T-helper 1 cell (primary cell): ENCODE measurements at regions not wholly inside any gene's neighbourhood (a gene's known extent, or its start where the extent isn't known, plus 50 kb on each side); places are given as distances from the start of the nearest gene placed in this dataset.

ENCODE experiments used
- DNase-seq, 5 donors: peaks; one replicate each; pipeline ENCODE4 v3.0.0-alpha.2; 2012 to 2020

- DNase-seq = no peak
These were observed 307.7 kb upstream of the SEL1L start for GRCh38 chr14:81841346-81841745.

DNA sequence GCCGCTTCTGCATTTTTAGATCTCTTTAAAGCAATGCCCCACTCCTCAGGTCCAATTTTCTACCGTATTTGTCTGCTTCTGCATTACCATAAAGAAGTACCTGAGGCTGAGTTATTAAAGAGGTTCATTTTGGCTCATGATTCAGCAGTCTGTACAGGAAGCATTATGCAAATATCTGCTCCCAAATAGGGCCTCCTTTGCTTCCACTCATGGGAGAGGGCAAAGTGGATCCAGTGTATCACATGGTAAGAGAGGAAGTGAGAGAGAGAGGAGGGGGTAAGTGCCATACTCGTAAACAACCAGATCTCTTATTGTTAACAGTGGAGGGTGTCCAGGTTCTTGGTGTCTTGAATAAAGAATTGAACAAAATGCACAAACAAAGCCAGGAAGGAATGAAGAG lies 316.1 kb upstream of the SEL1L start:
- no peak for DNase-seq

DNA sequence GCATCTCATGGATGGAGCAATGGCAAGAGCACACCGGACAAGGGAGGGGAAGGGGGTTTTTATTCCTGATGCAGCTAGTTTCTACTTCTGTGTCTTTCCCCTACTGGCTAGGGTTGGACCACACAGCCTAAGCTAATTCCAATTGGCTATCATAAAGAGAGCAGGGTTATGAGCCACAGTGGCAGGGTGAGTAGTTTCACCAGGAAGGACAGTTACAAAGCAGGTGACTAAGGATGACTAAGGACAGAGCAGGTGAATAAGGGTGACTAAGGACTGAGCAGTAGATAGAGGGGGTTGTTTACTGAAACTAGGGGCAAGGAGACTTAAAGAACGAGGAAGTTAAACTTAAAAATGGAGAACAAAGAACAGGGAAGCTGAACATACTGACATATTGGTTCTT lies 321.4 kb upstream of the SEL1L start:
- DNase-seq = no peak

DNA sequence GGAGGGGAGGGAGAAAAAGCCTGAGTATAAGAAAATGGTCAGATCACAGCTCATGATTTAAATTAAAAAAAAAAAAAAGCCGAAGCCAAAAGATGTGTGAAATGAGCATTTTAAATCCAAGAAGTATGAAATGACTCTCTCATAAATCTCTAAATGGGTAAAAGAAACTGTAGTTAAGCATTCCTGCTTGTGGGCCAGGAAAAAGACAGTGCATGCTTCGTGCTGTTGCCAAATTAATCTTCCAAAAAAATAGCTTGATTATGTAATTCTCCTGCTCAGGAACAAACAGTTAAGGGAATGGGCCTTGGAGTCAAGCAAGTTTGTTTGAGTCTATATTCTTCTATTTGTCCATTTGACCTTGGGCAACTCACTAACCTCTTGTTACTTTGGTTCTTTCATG lies 325.4 kb upstream of the SEL1L start:
- no peak for DNase-seq

- no peak for DNase-seq
These were observed 334.5 kb upstream of the SEL1L start for GRCh38 chr14:81868172-81868571.

- DNase-seq = no peak
These were observed 338.1 kb upstream of the SEL1L start for GRCh38 chr14:81871706-81872105.

DNA sequence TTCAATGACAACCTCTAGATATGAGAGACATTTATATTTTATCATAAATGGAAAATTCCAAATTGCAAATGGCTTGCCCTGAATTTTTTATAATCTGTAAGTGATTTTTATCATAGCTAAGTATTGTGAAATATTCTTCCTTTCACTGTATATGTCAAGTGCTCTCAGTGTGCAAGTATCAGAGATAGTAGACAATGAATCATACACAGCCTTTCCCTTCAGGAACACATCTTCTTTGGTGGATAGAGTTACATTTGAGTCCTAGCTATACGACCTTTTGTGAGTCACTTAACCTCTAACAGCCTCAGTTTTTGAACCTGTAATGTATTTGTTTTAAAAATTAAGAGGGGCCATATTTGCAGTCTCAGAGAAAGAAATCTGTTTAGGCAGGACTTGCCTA lies 350.7 kb upstream of the SEL1L start:
- no peak for DNase-seq

- DNase-seq = no peak
These were observed 352.9 kb upstream of the SEL1L start for GRCh38 chr14:81886588-81886987.

DNA sequence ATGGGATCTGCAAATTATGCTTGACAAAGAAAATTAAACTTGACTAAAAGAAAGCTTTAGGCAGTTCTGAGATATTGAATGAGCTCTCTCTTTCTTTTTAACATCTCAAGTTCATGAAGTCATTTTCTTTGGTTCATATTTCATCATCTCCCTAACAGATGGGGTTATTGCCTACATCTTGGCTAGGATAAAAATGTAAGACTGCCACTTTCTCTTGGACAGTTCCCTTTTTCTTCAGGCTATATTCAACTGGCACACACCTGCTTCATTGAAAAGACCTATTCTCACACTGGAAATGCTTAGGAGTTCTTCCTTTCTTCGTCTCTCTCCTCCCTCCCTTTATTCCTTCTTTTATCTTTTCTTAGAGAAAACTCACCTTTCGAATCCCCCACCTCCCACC lies 355.9 kb upstream of the SEL1L start:
- no peak for DNase-seq

- no peak for DNase-seq
These were observed 356.4 kb upstream of the SEL1L start for GRCh38 chr14:81890020-81890419.

DNA sequence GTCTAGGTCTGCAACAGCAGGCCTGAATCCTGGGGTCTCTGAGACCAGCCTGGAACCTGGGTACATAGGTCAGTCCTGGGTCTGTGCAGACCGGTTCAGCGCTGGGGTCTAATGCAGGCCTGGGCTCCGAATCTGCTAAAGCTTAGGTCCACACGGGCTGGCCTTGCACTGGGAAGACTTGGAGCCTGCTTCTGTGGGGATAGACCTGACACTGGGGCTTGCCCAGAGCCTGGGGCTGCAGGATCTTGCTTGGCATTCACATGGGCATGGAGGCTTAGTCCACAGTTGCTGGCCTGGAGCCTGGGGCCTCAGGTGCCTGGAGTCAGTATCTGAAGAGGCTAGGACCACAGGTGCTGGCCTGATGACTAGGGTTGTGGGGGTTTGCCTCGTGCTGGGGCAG lies 369.8 kb upstream of the SEL1L start:
- DNase-seq = no peak

DNA sequence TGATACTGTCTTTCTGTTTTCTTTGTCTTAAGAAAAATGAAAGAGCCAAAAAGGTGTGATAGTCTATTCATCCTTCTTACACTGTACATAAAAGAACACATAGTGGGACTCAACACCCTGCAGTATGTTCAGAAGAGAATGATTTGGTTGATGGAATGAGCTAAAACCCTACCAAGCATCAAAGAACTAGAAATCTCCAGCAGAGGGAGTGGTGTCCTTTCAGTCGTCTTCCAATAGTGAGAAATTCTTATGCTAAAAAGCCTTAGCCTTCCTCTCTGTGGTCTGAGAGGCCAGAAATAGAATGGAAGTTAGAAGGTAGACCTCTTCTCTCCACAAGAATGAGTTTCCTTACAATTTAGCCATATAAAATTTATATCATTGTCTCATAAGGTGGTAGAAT lies 393.4 kb upstream of the SEL1L start:
- no peak for DNase-seq

DNA sequence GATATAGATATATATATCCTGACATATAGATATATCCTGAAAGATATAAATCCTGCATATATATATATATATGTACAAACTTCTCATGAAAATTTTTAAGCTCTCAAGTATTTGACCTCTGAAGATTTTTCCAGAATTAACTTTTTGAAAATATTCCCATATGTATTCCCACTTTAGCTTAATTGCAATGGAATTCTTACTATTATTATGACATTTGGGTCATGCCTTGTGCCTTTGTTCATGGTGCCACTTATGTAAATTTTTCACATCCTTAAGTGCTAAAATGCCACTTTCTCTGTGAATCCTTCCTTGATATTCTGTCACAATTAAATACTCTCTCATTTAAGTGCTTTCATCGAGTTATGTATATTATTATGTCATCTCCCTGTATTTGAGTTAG lies 398.2 kb upstream of the SEL1L start:
- no peak for DNase-seq

- DNase-seq = no peak
These were observed 402.7 kb upstream of the SEL1L start for GRCh38 chr14:81936348-81936747.

GRCh38 chr14:81936902-81937301 lies 403.2 kb upstream of the SEL1L start:
- DNase-seq = no peak

GRCh38 chr14:81938341-81938740 lies 404.7 kb upstream of the SEL1L start:
- no peak for DNase-seq

- no peak for DNase-seq
These were observed 407.0 kb upstream of the SEL1L start for GRCh38 chr14:81940651-81941050.

DNA sequence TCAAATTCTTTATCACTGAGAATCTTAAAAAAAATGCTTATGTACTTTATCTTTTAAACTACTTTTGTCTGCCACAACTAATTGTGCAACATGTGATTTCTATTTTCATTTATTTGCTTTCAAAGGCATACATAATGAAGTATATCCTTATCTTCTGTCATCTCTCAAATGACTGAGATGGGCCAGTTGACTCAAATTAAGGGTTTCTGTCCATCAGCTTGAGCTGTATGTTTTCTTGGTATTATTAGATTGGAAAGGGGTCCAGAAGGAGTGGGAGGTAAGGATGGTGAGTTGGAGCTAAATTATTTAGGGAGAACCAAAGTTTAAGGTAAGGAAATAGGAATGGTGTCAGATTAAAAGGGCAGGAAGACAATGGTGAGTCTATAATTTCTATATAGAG lies 408.4 kb upstream of the SEL1L start:
- DNase-seq = no peak

- no peak for DNase-seq
These were observed 412.7 kb upstream of the SEL1L start for GRCh38 chr14:81946375-81946774.

DNA sequence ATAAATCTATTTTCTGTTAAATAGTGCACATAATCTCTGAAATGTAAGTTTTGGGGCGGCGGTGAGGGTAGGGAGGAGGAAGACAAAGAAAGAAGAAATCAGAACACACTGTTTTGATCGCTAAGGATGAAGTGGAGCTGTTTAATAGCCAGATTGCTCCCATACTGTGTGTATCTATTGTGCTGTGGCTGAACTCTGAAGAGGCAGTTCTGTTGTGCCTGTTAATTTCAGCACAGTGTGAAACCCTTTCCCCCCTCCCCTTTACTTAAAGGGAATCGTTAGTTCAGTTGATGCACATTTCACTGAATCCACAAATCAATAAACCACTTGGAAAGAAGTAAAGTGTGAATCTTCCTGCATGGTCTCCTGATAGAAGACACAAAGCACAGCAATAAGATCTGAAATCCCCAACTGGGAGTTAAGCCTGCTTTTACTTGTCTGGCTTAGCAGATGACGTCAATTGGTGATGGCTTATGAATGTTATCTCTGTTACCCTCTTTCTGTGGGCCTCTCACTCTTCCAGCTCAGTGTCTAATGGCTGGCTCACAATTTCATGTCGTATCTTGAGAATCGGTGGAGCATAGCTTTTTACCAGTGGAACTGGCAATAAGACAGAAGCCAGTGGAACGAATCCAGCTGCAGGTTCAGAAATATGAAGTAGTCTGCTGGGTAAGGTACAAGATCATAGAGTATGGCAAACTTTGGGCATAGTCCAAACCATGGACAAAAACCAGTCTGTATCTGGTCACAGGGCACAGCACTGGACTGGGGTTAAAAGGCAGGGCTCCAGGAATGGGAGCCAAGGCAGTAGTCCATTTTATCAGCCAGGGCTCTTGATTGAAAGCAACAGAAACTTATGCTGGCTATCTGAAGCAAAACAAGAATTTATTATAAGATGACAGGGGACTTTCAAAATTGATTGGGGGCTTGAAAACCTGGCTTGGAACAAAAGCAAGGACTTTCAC lies 413.5 kb upstream of the SEL1L start:
- DNase-seq = no peak

DNA sequence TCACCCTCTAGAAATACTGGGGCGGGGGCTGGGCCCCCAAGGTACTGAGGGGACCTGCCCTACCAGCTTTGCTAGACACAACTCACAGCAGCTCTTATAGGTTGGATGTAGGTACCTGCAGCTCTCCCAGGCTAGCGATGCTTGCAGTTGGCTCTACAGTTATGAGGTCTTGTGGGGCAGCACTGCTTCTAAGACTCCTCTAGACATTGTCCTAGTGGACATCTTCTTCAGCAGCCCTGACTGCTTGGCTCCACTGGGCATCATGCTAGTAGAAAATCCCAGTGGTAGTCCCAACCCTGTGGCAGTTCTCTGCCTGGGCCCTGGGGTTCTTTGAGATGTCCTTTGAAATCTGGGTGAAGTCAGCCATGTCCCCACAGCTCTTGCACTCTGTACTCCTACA lies 419.3 kb upstream of the SEL1L start:
- DNase-seq = no peak

DNA sequence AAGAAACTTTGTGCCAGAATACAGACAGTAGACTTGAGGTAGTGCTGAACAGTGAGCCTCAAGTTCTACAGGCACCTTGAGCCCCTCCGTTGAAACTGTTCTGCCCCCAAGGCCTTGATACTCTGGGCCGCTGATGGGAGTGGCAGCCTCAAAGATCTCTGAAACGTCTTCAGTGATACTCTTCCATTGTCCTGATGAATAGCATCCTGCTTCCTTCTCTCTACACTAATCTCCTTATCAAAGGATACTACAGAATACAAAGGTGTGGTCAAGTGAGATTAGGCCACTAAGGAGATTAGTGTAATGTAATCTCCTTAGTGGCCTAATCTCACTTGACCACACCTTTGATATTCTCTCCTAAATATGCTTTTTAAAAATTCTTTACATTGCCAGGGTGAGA lies 419.8 kb upstream of the SEL1L start:
- no peak for DNase-seq

DNA sequence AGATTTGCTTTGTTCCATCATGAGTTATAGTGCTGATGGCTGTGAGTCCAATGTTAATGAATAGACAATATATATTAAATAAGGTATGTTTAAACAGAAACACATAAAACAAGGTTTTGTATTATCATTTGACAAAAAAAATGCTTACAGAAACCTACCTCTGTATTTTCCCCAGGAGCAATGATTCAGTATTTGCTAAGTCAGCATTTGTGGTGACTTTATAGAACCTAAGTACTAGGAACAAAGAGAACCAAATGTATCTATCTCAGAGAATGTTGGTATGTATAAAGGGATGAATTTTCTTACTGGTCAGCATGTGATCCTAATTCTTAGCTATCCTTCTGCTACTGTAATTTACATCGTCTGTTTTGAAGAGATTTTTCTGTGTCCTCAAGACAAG lies 421.5 kb upstream of the SEL1L start:
- DNase-seq = no peak

DNA sequence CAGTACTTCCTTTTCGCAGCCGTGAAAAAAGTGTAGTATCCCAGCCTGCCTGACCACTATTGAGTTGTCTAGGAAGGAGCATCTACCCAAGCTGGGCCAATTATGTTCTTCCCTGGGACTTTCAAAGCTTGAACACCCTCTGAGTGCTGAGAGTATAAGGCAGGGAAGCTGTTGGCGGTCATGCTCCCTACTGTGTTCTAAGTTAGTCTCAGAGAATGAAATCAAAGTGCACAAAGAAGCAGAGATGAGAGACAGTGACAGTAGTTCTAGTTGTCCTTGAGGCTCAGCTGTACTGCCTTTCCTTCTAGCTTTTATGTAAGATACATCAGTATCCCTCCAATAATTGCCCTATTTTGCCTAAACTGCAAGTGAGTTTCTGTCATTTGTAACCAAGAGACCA lies 427.1 kb upstream of the SEL1L start:
- DNase-seq = no peak

GRCh38 chr14:81963846-81964245 lies 430.2 kb upstream of the SEL1L start:
- DNase-seq = no peak
